GM20000 (cell line): ENCODE measurements at regions not wholly inside any gene's neighbourhood (a gene's known extent, or its start where the extent isn't known, plus 50 kb on each side); places are given as distances from the start of the nearest gene placed in this dataset.

Experiments
- DNase-seq: peaks from one replicate; pipeline ENCODE4 v3.0.0; 2012; ENCODE audit warnings: low spot score
- TF ChIP-seq, protein P1 (sequence below): IDR thresholded peaks from 2 replicates; pipeline ENCODE4 v1.5.1; 2012; ENCODE audit warnings: mild to moderate bottlenecking, control low read depth; ENCODE audit errors: extremely low read depth, missing control alignments

DNA sequence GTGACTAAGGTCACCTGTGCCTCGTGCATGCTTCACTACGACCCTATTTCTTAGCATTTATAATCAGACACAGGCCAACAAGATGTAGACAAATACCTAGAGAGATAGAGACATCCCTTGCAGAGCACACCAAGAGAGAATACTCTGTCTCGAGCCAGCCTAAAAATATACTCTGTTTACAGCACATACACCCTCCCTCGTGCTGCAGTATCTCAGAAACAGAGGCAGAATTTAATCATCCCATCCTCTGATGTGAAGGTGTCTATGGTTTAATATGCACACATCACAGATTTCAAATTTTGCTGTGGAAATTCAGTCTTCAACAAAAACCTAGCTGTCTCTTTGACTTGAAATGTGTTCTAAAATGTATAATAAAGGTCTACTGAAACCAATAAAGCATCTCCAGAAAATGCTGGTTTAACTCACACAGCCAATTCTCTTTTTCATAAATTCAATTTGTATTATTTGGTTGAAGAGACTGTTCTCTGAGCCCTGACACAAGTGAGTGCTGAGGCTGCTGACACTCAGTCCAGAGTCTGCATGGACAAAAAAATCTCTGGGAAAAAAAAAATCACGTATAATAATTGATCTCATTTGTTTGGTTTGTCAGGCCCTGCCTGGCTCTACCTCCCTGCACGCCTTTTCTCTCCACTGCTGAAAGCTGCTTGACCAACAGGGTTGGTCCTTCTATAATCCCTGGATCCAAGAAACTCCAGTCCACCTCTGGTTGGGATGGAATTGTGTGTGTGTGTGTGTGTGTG lies 142.0 kb upstream of the FSHR start:
- TF ChIP-seq, protein P1, sequence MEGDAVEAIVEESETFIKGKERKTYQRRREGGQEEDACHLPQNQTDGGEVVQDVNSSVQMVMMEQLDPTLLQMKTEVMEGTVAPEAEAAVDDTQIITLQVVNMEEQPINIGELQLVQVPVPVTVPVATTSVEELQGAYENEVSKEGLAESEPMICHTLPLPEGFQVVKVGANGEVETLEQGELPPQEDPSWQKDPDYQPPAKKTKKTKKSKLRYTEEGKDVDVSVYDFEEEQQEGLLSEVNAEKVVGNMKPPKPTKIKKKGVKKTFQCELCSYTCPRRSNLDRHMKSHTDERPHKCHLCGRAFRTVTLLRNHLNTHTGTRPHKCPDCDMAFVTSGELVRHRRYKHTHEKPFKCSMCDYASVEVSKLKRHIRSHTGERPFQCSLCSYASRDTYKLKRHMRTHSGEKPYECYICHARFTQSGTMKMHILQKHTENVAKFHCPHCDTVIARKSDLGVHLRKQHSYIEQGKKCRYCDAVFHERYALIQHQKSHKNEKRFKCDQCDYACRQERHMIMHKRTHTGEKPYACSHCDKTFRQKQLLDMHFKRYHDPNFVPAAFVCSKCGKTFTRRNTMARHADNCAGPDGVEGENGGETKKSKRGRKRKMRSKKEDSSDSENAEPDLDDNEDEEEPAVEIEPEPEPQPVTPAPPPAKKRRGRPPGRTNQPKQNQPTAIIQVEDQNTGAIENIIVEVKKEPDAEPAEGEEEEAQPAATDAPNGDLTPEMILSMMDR, result no peak
- no peak for DNase-seq

DNA sequence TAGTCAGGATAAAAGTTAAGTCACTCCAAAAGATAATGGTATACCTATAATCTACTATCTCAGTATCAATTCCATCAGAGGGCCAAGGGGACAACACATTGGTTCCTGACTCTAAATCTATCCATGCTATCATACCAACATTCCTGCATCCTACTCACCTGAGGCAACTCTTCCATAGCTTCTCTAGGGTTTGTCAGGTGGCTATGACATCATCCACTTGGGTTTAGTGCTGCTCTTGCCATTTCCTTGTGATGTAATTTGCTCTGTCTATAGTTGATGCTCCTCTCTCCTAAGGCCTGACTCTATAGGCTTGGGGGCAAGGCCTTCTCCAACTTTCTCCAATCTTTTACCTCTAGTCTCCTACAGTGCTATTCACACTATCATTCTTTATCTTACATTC lies 139.9 kb upstream of the FSHR start:
- TF ChIP-seq, protein P1, result no peak
- no peak for DNase-seq

DNA sequence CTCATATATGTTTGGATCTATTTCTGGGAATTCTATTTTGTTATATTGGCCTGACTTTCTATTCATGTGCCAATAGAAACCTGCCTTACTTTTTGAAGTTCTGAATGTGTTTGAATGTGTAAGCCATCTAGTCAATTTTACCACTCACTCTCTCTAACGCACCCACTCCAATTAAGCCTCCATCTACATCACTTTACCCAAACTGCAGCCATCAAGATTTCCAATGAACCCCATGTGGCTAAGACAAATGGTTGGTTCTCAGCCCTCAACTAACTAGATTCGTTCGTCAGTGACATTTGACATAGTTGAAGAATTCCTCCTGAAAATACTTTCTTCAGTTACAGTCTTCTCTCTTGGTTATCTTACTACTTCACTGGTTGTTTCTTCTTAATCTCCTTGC lies 137.3 kb upstream of the FSHR start:
- TF ChIP-seq, protein P1, result no peak
- no peak for DNase-seq

DNA sequence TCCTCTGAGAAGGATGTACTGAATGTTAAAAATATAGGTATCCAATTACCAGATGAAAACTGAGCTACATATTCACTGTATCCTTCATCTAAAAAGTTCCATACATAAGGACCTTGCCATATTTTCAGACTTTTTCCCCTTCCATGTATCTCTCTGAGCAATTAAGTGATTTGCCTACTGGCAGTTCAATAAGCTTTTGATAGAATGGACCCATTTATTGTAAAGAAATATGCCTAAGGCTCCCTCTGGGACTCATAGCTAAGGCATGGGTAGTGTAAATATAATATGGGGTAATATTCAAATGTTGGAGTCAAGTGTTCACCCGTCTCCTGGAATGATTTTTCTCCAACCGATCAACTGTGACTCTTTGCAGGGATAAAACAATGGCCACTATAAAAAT lies 135.4 kb upstream of the FSHR start:
- TF ChIP-seq, protein P1, result no peak
- no peak for DNase-seq

DNA sequence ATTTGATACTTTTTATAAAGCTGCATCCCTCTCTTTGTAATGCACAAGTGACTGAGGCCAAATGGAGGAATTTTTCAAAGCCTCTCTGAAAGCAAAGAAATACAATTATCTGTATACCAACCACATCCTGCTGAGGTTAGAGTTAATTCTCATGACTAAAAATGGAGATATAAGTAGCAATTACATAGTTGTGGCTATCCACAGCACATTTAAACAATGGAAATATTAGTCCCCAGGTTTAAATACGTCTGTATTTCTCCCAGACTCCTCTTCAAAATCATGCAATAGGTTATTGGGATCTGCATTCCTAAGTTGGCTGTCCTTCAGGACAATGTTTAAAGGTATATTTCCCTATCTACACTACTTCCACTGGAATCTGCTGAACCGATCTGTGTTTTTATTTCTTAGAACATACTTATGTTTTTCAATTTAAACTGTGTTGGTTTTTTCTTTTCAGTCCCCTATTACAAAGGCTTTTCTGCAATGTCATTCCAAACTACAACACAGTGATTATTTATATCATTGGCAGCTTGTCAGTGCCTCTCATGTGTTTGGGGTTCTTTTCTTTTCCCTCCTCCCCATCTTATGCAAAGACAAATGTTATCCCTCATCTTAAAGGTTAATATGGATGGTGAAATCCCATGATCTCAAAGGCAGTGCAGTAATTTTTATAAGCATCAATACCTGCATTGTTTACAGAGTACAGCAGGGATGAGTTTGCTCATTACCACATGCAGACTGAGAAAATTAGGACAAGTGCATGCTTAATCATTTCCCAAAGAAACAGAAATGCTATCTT lies 134.8 kb upstream of the FSHR start:
- DNase-seq, result no peak
- TF ChIP-seq, protein P1, result no peak

DNA sequence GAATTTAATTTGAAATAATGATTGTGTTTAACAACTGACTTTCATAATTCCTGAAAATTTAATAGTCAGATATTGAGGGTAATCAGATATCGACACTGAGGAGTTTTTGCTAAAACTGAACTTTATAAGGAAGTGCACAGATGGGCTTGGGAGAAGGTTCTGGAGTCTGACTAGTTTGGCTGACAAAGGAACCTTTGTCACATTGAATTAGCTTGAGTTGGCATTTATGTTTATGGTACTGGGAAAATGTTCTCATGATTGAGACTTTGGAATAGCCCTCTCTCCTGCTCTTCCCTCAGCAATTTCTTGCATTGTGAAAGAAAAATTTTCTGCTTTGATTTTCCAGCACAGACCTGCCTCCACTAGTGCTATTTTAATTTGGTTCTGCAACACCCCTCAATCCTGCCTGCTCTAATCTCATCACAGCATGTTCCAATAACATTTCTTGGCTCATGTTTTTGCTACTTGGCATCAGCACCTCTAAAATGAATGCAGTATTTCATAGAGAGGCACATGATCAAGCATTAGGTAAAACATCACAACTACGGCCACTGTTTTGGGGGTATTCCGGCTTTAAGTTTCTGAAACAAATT lies 133.9 kb upstream of the FSHR start:
- DNase-seq, result no peak
- TF ChIP-seq, protein P1, result no peak

DNA sequence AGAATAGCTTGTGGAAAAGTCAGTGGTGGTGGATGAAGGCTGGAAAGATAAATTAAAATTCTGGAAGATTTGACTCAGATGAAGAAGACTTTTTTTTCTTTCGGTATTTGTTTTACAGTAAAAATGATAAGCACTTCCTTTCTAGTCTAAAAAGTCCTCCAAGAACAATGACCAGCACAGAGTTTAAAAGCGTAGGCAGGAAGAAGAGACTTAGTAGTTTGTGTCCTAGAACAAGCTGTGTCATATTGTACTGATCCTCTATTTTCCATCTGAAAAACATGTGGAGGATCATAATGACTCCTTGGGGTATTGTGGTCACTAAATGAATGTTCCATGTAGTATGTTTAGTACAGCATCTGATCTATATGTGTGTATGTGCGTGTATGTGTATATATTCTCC lies 132.4 kb upstream of the FSHR start:
- TF ChIP-seq, protein P1, result no peak
- no peak for DNase-seq
